ENCODE measurements at regions not wholly inside any gene's neighbourhood (a gene's known extent, or its start where the extent isn't known, plus 50 kb on each side); places are given as distances from the start of the nearest gene placed in this dataset.

DNA sequence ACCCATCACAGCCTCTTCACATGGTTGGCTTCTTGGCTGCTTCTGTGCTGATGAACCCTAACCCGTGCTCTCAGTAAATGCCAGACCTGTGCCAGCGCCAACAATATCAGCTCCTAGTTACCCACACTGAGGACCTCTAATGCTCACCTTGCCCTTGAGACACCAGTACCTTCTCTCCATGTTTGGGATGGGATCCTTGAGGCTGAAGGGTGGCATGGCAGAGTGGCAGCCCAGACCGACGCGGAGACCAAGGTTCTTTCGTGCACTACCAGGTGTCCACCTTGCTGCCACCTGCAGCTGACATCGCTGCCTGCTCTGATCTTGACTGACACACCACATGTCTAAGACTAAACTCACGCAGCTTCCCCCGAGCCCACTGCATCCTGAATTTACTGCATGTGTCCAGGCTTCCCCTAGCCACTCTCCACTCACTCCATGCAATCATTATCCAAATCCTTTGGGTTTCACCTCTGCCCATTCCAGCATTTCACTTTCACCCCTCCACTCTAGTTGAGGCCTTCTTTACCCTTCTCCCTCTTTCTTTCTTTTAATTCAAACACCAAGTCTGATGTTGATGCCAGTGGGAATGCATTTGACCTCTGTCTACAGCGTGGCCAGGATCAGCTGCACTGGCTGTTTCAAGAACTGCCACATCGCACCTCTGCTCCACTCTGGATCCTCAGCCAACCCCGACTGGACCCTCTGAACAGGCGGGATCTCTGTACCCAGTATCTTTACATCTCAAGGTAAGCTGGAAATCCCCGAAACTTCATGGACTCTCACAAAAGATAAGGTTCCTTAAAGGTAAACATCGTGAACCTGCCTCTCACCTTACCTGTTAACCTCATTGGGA, 294.9 kb downstream of the GLRX3 start:
- Histone ChIP-seq H3K36me3 (no peaks in the 10 kb centered on the region), H3K9me3 (no peaks in the 10 kb centered on the region), H3K27me3 (peaks cover 0 to 8% (median 0%) of the 10 kb centered on the region in 7 donors), H3K27ac (no peak overlapping the region), H3K4me3 (no peak overlapping the region), H3K4me1 (no peaks in the 10 kb centered on the region)
- intact Hi-C loops (cut with DNase I) = no loop called here
- TF ChIP-seq, protein P1, sequence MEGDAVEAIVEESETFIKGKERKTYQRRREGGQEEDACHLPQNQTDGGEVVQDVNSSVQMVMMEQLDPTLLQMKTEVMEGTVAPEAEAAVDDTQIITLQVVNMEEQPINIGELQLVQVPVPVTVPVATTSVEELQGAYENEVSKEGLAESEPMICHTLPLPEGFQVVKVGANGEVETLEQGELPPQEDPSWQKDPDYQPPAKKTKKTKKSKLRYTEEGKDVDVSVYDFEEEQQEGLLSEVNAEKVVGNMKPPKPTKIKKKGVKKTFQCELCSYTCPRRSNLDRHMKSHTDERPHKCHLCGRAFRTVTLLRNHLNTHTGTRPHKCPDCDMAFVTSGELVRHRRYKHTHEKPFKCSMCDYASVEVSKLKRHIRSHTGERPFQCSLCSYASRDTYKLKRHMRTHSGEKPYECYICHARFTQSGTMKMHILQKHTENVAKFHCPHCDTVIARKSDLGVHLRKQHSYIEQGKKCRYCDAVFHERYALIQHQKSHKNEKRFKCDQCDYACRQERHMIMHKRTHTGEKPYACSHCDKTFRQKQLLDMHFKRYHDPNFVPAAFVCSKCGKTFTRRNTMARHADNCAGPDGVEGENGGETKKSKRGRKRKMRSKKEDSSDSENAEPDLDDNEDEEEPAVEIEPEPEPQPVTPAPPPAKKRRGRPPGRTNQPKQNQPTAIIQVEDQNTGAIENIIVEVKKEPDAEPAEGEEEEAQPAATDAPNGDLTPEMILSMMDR (IDR thresholded peaks at IDR 0.05) = no peak
- 87 to 88% methylated on average over 15 of the region's 15 CpGs for WGBS, 2 donors
- no peak for ATAC-seq
- DNase-seq = no peak

DNA sequence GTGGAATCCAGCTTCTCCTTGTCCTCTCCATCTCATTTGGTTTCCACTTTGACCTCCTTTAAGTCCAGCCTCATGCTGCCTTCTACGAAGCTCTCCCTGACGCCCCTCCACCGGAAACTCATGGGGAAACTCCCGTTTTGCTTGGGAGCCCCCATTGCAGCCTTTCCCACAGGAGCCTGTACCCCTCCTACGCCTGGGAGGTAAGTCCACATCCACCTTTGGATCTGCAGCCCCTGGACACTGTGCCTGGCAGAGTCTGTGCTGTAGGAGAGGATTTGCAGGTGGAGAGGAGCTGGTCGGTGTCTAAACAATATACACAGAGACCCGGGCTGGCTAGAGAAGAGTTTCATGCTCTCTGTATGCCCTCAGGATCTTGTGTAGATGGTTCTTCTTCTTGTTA, 296.1 kb downstream of the GLRX3 start:
- H3K27me3 ChIP-seq = peaks cover 0 to 10% (median 0%) of the 10 kb centered on the region in 7 donors
- H3K4me1 ChIP-seq = no peaks in the 10 kb centered on the region
- DNase-seq = no peak
- no peak for ATAC-seq
- 75 to 79% methylated on average over 7 of the region's 7 CpGs for WGBS, 2 donors
- no peak overlapping the region for H3K4me3 ChIP-seq
- no peaks in the 10 kb centered on the region for H3K36me3 ChIP-seq
- no peak overlapping the region for H3K27ac ChIP-seq
- TF ChIP-seq, protein P1 (IDR thresholded peaks at IDR 0.05) = no peak
- no peaks in the 10 kb centered on the region for H3K9me3 ChIP-seq
- intact Hi-C loops (cut with DNase I) = no loop called here

DNA sequence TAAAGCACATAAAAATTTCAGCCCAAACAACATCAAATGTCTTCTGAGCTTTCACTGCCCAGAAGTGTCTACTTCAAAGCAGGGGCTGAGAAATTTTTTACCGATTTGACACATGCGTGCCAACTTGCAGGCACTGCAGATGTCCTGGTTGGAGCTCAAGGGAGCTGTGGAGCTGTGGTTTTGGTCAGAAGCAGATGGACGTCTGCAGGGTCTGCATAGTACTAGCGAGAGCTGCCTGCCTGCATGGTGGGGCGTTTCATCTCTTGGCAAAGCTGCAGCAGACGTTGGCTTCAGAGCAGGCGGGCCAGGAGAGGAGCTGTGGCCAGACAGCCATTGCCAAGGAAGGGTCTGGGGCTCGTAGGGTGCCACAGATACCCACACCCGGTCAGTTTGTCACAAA, 296.7 kb downstream of the GLRX3 start:
- H3K4me3 ChIP-seq = no peak overlapping the region
- intact Hi-C loops (cut with DNase I) = no loop called here
- H3K27me3 ChIP-seq = peaks cover 0 to 11% (median 0%) of the 10 kb centered on the region in 7 donors
- DNase-seq (no peak), ATAC-seq (no peak)
- WGBS, 2 donors = 72 to 75% methylated on average over 9 of the region's 9 CpGs
- H3K36me3 ChIP-seq = no peaks in the 10 kb centered on the region
- TF ChIP-seq, protein P1 (IDR thresholded peaks at IDR 0.05) = no peak
- H3K27ac ChIP-seq = no peak overlapping the region
- no peaks in the 10 kb centered on the region for H3K9me3 ChIP-seq
- H3K4me1 ChIP-seq = no peaks in the 10 kb centered on the region

GRCh38 chr10:130434446-130435385, 298.5 kb downstream of the GLRX3 start:
- 75 to 79% methylated on average over 14 of the region's 14 CpGs for WGBS, 2 donors
- H3K27me3 ChIP-seq = peaks cover 0 to 11% (median 0%) of the 10 kb centered on the region in 7 donors
- H3K27ac ChIP-seq = no peak overlapping the region
- DNase-seq (no peak), ATAC-seq (no peak)
- intact Hi-C loops (cut with DNase I) = no loop called here
- no peak overlapping the region for H3K4me3 ChIP-seq
- TF ChIP-seq, protein P1 (IDR thresholded peaks at IDR 0.05) = no peak
- H3K4me1 ChIP-seq = no peaks in the 10 kb centered on the region
- no peaks in the 10 kb centered on the region for H3K9me3 ChIP-seq
- no peaks in the 10 kb centered on the region for H3K36me3 ChIP-seq
